ENCODE measurements at regions not wholly inside any gene's neighbourhood (a gene's known extent, or its start where the extent isn't known, plus 50 kb on each side); places are given as distances from the start of the nearest gene placed in this dataset.

- Histone ChIP-seq H3K27me3 (replicated peaks in 1 of 4; ENCODE audit: control insufficient read depth in 3 of 4, extremely low read depth in 1 of 4, insufficient read depth in 3 of 4, low read length in 3 of 4) (peaks cover 0 to 1% (median 0%) of the 10 kb centered on the region in 4 experiments; a peak in 1 of 7 replicates), H3K27ac (ENCODE audit: low read depth, low read length) (no peak overlapping the region), H3K23ac (ENCODE audit: insufficient read length) (no peak overlapping the region), H3K56ac (replicated peaks; ENCODE audit: insufficient read length, low read depth, low read length) (no peak overlapping the region), H3K79me1 (ENCODE audit: low read depth, low read length) (no peaks in the 10 kb centered on the region), H2BK5ac (ENCODE audit: low read depth, low read length) (no peak overlapping the region), H3K18ac (ENCODE audit: extremely low read depth, low read length) (no peak overlapping the region), H3K4me3 (ENCODE audit: extremely low read depth in 1 of 4, insufficient read depth in 2 of 4, low read depth in 3 of 4, low read length in 4 of 4) (no peak overlapping the region), H4K20me1 (replicated peaks in 1 of 2; ENCODE audit: control insufficient read depth in 1 of 2, insufficient read depth in 2 of 2, low read length in 2 of 2) (no peaks in the 10 kb centered on the region), H4K5ac (ENCODE audit: insufficient read length, low read depth, low read length) (no peak overlapping the region), H3K9ac (replicated peaks in 1 of 4; ENCODE audit: extremely low read depth in 1 of 4, low read depth in 3 of 4, low read length in 3 of 4) (no peak overlapping the region), H3K14ac (ENCODE audit: insufficient read length) (no peak overlapping the region), H2BK15ac (ENCODE audit: low read length) (no peak overlapping the region), H2AFZ (ENCODE audit: low read length) (no peak overlapping the region), H4K91ac (replicated peaks; ENCODE audit: insufficient read length, low read length) (no peak overlapping the region), H2BK20ac (ENCODE audit: low read length) (no peak overlapping the region), H3K9me3 (ENCODE audit: insufficient read depth in 2 of 2, low read depth in 1 of 2, low read length in 1 of 2) (no peaks in the 10 kb centered on the region; a peak in 1 of 4 replicates), H3K36me3 (ENCODE audit: control insufficient read depth in 2 of 4, insufficient read depth in 4 of 4, low read length in 3 of 4) (no peaks in the 10 kb centered on the region), H3K4me1 (replicated peaks in 1 of 4; ENCODE audit: control insufficient read depth in 3 of 4, insufficient read depth in 4 of 4, low read length in 3 of 4) (no peaks in the 10 kb centered on the region), H2BK120ac (replicated peaks; ENCODE audit: low read depth, low read length) (no peak overlapping the region), H3K4ac (replicated peaks; ENCODE audit: insufficient read length, low read depth, low read length) (no peak overlapping the region), H3K4me2 (ENCODE audit: insufficient read depth in 1 of 2, low read depth in 2 of 2, low read length in 2 of 2) (no peak overlapping the region), H3K79me2 (ENCODE audit: control insufficient read depth in 1 of 2, insufficient read depth in 2 of 2, low read length in 2 of 2) (no peaks in the 10 kb centered on the region), H3K23me2 (ENCODE audit: low read depth, low read length) (no peaks in the 10 kb centered on the region), H2BK12ac (ENCODE audit: low read depth, low read length) (no peak overlapping the region), H2AK5ac (ENCODE audit: low read depth, low read length) (no peak overlapping the region), H4K8ac (ENCODE audit: extremely low read depth, insufficient read depth, low read length) (no peak overlapping the region)
- no peak for DNase-seq (ENCODE audit: low read depth in 1 of 2, low spot score in 2 of 2)
- no peak for TF ChIP-seq CBX8 (IDR thresholded peaks at IDR 0.05; ENCODE audit: borderline replicate concordance, low read depth, low read length)
- TF ChIP-seq EGR1 (IDR thresholded peaks at IDR 0.05; ENCODE audit: borderline replicate concordance, low read depth, low read length): no peak
- TF ChIP-seq FOSL1 (IDR thresholded peaks at IDR 0.05; ENCODE audit: insufficient read depth, low read depth, low read length): no peak
- no peak for TF ChIP-seq JUN (IDR thresholded peaks at IDR 0.05; ENCODE audit: low read depth, low read length)
- TF ChIP-seq GTF2F1 (IDR thresholded peaks at IDR 0.05; ENCODE audit: borderline replicate concordance, low read depth, low read length): no peak
- no peak for TF ChIP-seq BCL11A (IDR thresholded peaks at IDR 0.05; ENCODE audit: low read depth in 2 of 2, low read length in 2 of 2)
- TF ChIP-seq CHD1 (IDR thresholded peaks at IDR 0.05; ENCODE audit: low read depth, low read length): no peak
- no peak for TF ChIP-seq TAF1 (IDR thresholded peaks at IDR 0.05; ENCODE audit: low read depth, low read length)
- no peak for TF ChIP-seq KDM1A (IDR thresholded peaks at IDR 0.05; ENCODE audit: borderline replicate concordance, low read length)
- TF ChIP-seq SP4 (IDR thresholded peaks at IDR 0.05; ENCODE audit: low read length): no peak
- TF ChIP-seq CHD2 (IDR thresholded peaks at IDR 0.05; ENCODE audit: low read length): no peak
- TF ChIP-seq SAP30 (IDR thresholded peaks at IDR 0.05; ENCODE audit: insufficient read depth, insufficient replicate concordance, low read length): no peak
- 96% methylated on average over 2 of the region's 2 CpGs; no CpG with 5 or more reads in 1 of the 2 experiments for WGBS, 2 experiments (ENCODE audit: extremely low coverage in 1 of 2, insufficient coverage in 1 of 2, insufficient read length in 1 of 2, insufficient replicate concordance in 2 of 2, low coverage in 1 of 2, low lambda C conversion rate in 2 of 2, missing lambda C conversion rate in 1 of 2)
- ChIA-PET POLR2A (ENCODE audit: partially characterized antibody) (no interaction called here), CTCF (ENCODE audit: partially characterized antibody) (no interaction called here)
- FAIRE-seq: no peak
These were observed 1757.3 kb downstream of the PCDH7 start for GRCh38 chr4:32477518-32477917.
